ENCODE measurements at regions not wholly inside any gene's neighbourhood (a gene's known extent, or its start where the extent isn't known, plus 50 kb on each side); places are given as distances from the start of the nearest gene placed in this dataset.
"Not testable (repeated sequence)": the region's sequence is repeated elsewhere in the genome, so short reads cannot be mapped to it uniquely, and the experiment has no call there.

DNA sequence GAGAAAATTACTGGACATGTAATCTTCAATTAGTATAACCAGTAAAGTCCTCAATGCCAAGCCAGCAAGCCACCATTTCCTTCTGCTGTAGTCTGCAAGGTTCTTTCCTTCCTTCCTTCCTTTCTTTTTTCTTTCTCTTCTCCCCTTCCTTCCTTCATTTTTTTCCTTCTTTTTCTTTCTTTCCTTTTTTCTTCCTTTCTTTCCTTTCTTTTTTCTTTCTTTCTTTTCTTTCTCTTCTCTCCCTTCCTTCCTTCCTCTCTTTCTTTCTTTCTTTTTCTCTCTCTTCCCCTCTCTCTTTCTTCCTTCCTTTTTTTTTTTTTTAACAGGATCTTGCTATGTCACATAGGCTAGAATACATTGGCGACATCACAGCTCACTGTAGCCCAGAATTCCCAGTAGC lies 369.8 kb downstream of the SEMA3D start:
- no peak for DNase-seq

GRCh38 chr7:84813376-84813775 lies 373.5 kb downstream of the SEMA3D start:
- DNase-seq: no peak

- DNase-seq: no peak
These were observed 374.8 kb downstream of the SEMA3D start for GRCh38 chr7:84812021-84812420.

DNA sequence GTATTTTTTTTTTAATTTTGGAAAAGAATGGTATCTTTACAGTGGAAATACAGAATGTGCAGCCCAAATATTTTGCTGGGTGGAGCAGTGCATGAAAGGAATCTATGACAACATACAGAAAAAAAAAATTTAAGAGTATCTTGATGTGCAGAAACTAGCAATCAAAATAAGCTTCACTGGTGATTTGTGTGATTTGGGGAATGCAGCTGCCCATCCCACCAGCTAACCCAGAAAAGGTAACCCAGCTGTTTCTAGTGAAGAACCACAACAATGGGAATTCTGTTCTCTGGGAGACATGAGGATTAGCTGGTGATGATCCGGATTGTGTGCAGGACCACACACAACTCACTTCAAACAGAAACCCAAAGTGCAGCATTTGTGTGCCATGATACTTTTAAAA lies 375.5 kb downstream of the SEMA3D start:
- DNase-seq: no peak

DNA sequence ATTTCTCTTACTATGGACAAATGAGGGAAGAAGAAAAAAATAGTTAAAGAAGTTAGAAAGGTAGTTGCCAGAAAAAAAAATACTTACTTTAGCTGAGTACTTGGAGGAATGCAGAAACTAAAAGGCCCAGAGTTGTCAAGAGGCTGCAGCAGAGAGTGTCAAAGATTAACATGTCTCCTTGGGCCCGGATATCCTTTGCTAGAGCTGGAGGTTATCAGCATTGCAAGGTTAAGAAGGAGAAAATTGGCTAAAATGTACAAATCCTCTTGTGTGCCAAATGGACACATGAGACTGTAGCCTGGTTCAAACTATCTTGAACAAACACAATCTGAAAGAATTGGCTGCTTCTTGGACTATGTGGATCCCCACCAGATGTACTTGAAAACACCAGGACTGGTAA lies 377.0 kb downstream of the SEMA3D start:
- DNase-seq: no peak

DNA sequence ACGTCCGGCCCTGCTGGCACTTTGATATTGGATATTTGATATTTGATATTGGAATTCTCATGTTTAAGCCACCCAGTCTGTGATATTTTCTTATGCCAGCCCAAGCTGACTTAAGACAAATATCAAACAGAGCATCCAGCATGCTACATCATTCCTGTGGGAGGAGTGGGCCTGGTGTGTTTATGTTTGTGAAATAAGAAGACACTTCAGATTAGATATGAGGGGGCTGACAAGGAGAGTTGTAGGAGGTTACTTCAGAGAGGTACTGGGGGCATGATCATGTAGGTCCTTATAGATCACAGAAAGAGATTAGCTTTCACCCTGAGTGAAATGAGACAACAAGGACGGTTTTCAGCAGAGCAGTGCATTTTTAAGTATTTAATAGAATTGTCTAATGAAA lies 382.9 kb downstream of the SEMA3D start:
- DNase-seq: no peak

DNA sequence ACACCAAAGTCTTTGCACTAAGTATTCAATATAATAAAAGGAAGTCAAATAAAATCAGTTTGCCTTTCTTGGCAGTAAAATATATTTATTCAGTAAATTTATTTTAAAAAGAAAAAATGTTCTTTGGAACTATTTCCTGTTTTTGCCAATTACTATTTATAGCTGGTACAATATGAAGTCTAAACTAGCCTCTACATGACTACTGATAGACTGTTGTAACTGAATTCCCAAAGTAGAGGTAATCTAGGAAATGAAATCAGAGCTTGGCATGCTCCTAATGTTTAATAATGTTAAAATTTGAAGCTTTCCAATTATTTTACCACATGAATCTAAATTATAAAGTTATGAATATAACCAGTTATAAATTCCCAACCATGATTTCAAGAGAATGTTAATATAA lies 385.5 kb downstream of the SEMA3D start:
- DNase-seq: no peak

DNA sequence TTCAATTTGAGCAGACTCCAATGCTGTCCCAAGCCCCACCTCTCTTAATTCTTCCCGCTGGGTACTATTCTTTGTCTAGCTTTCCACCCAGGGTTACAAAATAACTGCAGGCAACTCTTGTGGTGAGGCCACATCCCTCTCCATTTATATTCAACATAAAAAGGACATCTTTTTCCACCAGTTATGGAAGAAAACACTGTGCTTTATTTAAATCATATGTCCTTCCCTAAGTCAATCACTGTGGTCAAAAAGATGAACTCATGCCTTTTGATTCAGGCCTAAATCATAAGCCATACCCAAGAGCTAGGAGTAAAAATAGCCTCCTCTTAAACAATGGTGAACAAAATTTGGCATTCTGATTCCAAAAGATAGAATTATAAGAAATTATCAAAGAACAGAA lies 386.0 kb downstream of the SEMA3D start:
- no peak for DNase-seq

DNA sequence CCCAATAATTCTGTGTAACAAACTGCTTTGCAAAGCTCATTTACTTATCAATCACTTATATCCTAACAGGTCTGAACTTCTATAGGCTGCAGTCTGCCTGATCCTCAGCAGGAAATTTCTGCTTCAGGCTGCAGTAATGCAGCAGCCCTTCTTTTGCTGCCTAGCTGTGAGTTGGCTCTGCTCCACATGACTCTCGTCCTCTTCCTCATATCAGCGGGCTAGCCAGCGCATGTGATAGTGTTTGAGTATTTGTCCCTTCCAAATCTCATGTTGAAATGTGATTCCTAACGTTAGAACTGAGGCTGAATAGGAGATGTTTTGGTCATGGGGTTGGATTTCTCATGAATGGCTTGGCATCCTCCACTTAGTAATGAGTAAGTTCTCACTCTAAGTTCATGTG lies 387.8 kb downstream of the SEMA3D start:
- DNase-seq: no peak

GRCh38 chr7:84792231-84792893 lies 394.5 kb downstream of the SEMA3D start:
- no peak for DNase-seq

DNA sequence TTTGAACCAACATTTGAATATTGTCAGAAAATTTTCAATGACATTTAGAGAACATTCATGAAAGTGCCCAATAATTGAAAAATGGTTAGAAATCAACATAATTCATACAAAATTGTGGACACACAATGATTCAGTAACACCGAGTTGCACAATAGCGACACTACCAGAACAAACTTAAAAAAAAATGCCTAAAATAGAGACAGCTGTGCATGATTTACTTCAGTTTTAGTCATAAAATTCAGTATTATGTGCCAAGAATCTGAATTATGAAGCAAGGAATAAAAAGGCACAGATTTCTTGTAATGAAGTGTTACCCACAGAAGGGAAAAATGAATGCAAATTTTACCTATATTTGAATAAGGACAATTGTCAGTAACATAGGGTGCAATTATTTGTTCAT lies 396.0 kb downstream of the SEMA3D start:
- DNase-seq: no peak

- no peak for DNase-seq
These were observed 400.8 kb downstream of the SEMA3D start for GRCh38 chr7:84786073-84786472.

- no peak for DNase-seq
These were observed 402.4 kb downstream of the SEMA3D start for GRCh38 chr7:84784450-84784849.

DNA sequence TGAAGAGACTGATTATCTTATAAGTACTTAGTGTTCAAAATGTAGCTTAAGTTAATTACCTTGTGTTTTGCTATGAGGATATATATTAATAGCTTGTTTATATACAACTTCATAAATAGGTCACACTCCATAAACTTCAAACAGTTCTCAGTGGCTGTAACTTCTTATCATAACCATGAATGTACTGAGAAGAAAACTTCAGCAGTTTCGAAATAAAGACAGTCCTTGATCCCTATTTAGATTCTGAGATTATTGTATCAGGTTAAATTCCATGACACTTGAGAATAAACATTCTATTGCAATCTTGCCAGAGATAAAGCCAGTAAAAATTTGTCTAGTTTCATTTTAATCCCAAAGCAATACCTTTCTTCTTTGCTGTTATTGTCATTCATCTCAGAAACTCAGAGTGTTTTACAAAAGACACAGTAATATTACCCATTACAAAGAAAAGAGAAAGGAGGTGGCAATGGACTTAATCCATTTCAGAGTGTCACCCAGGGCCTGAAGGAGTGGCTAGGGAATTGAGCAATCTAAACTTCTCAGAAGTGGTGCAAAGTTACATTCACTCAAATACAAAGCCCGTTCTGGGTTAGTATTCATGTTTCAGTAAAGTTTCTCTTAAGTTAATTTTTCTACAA lies 403.6 kb downstream of the SEMA3D start:
- no peak for DNase-seq

DNA sequence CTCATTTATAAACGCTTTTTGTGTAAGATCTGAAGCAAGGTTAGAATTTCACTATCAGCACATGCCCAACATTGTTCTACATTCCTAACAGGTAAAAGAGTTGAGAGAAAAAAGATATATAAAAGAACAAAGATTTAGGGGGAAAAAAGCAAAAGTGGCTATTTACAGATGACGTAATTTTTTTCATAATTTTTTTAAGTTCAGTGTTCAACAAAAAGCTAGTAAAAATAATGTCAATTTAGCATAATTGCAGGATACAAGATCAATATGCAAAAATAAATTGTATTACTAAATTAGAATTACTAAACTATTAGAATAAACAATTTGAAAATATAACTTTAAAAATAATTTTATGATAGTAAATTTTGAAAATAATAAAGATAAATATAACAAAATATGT lies 405.0 kb downstream of the SEMA3D start:
- no peak for DNase-seq

DNA sequence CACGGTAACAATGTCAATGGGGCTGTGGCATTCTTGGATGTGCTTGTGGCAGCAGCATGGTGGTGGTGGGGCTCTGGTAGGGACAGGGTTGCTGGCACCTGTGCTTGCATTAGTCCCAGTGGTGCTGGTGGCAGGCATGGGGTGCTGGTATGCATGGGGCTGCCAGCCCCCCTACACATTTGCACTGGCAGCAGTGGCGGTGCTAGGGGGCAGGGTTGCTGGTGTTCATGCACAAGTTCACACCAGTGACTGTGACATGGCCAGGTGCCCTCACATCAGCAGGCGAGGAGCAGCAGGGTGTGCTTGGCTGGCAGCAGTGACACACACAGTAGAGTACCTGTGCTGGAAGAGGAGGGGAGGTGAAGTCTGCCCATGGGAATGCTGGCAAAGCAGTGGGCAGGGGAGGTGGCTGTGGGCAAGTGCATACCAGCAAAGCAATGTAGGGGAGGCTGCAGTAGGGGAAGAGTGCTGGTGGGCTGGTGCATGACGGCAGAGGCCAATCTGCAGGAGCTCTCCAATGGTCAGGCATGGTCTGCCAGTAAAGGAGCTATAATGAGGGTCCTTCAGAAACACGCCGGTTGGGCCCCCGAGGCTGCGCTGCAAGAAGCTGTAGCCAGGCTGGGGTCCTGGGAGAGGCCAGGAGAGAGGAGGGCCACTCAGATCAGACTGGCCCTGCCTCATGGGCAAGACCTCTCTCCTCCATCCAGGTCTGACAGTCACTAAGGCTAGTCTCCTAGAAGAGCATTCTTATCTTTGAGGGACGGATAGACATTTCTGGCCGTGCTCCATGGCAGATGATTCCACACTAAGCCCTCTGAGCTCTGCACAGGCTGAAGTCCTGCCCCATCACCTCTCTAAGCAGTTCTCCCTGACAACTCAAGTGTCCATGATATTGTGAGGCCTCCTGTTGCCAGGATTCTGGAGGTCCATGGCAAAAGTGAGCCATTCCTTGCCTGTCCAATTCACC lies 406.4 kb downstream of the SEMA3D start:
- no peak for DNase-seq

GRCh38 chr7:84757761-84758160 lies 429.1 kb downstream of the SEMA3D start:
- DNase-seq: no peak

DNA sequence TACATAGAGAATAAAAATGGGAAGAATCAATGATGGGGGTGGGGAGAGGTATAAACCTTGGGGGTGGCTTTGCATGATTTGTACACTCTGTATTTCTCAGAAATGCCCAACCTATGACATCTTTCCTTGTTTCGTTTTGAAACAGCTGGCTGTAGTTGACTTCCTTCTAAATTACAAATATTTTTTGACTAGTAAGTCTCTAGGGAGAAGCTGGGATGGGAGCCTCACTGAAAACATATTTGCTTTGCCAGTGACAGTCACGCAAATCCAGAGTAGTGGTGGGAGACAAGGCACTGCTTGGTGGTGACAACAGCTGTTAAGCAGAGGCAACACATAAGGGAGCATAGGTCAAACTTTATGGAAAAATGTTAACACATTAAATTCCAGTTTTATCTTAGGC lies 440.5 kb downstream of the SEMA3D start:
- no peak for DNase-seq

- DNase-seq: no peak
These were observed 442.5 kb downstream of the SEMA3D start for GRCh38 chr7:84744385-84744784.

GRCh38 chr7:84738583-84739150 lies 448.2 kb downstream of the SEMA3D start:
- DNase-seq: no peak

DNA sequence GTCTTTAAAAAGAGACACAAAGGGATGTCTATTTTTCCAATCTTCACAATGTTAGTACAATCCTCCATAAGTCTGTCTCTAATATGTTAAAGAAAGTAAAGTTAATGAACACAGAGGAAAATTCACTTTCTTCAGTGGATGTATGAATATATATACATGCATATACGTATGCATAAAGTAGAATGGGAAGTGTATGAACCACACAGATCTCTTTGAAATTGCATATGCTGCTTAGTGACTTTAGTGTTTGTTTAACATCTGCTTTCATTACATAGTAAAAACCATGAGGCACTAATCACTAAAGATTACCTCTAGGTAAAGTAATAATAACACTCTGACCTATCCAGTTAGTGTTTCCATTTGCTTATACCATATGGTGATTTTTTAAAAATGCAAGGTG lies 451.2 kb downstream of the SEMA3D start:
- DNase-seq: peak; percentile 30

DNA sequence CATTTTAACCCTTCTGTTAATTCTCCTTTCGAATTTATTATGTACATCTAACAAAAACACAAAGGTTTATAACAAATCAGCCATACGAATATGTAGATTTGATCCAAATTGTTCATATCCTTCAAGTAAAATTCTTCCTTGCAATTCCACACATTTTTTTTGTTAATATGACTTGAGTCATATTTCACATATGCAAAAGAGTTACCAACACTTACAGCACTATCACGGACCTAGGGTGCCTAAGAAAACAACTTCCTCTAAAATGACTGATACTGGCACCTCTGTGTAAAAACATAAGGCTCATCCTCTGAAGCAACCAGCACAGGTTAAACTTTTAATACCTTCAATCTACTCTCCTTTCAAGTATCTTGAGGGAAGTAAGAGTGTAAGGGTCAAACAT lies 451.8 kb downstream of the SEMA3D start:
- no peak for DNase-seq

- not testable (repeated sequence) for DNase-seq
These were observed 452.9 kb downstream of the SEMA3D start for GRCh38 chr7:84733976-84734375.

DNA sequence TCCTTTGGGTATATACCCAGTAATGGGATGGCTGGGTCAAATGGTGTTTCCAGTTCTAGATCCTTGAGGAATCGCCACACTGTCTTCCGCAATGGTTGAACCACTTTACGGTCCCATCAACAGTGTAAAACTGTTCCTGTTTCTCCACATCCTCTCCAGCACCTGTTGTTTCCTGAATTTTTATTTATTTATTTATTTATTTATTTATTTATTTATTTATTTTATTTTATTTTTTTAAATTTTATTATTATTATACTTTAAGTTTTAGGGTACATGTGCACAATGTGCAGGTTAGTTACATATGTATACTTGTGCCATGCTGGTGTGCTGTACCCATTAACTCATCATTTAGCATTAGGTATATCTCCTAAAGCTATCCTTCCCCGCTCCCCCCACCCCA lies 456.0 kb downstream of the SEMA3D start:
- DNase-seq: not testable (repeated sequence)
